OCI-LY1 (cell line): ENCODE measurements at regions not wholly inside any gene's neighbourhood (a gene's known extent, or its start where the extent isn't known, plus 50 kb on each side); places are given as distances from the start of the nearest gene placed in this dataset.

Source experiments
- CTCF ChIP-seq: fragments of 200-600 bp; sonication (generic), shearing (Covaris generic); IDR thresholded peaks from 2 replicates; pipeline ENCODE4 v1.5.1; 2017; ENCODE audit warnings: mild to moderate bottlenecking, antibody characterized with exemption, low read length, moderate library complexity, mixed read lengths
- EZH2 ChIP-seq: fragments of 200-600 bp; sonication (generic), shearing (Covaris generic); IDR thresholded peaks from 2 replicates; pipeline ENCODE4 v1.8.0; 2017; ENCODE audit warnings: borderline replicate concordance, mixed run types, mild to moderate bottlenecking, antibody characterized with exemption, low read length, moderate library complexity, mixed read lengths

GRCh38 chr2:7882296-7882695 lies 799.6 kb upstream of the ID2 start:
- TF ChIP-seq CTCF (no peak), EZH2 (no peak)
